Glomerular visceral epithelial cell (primary cell): ENCODE measurements at regions not wholly inside any gene's neighbourhood (a gene's known extent, or its start where the extent isn't known, plus 50 kb on each side); places are given as distances from the start of the nearest gene placed in this dataset.

Experiments used
- DNase-seq: peaks from one replicate; pipeline ENCODE4 v3.0.0-alpha.2; 2016; ENCODE audit errors: extremely low spot score

DNA sequence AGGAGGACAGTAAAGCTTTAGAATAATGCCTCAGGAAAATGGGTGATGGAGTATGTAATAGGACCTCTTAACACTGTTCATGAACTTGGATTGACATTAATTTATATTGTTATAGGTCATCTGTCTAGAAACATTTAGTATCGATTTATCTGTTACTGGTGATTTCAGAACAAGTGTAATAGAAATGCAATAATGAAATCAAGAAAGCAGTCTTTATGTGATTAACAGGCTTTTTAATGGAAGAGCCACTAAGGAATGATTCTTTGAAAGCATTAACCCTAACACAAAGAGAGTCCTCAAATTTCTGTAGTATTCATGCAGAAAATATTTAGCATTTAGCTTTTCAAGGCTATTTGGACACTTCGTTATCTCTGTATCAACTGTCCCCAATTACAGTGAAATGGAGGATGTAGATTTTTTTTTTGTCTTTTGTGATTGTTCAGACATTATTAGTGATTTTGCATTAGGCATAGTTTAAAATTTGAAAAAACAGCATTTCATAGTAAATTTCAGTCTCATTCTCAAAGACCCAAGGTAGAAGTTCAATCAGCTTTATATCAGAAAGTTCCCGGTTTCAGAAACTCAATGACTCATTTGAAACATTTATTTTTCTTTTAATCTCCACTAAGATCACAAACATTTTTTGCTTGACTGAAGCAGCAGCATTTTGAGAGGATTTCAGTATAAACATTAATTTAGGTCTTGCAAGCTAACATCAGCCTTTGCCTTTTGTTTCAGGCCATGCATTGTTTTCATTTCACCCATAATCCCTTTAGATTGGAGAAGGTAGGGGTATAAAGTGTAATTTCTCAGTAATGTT lies 56.3 kb downstream of the AGTR2 start:
- no peak for DNase-seq

DNA sequence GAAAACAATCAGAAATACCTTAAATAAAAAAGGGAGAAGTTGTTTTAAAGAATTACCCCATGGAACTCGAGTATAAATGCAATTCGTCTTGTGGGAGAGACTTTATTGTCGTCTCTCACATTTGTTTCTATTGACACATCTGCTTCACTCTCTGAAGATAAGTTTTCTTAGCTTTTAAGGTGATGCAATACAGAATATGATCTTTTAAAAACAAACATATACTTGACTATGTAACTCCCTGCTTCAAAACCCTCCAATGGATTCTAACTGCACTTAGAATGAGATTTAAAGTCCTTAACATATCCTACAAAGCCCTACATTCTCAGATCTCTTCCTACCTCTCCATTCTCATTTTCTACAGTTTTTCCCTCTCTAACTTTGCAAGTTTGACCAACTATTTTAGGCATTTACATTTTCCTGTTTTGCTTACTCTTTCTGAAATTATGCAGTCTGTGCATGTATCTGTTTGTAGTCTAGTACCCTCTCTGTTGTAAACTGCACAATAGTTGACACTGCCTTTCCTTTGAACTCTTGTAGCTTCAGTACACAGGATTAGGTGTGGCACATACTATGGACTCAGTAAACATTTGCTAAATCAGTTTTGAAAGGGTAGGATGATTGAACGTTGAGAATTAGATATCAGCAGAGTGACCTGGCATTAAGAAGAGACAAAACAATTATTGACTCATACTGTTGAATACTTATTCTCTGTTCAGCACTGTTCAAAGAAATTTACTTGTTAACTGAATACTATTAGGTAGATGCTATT lies 59.8 kb downstream of the AGTR2 start:
- no peak for DNase-seq

DNA sequence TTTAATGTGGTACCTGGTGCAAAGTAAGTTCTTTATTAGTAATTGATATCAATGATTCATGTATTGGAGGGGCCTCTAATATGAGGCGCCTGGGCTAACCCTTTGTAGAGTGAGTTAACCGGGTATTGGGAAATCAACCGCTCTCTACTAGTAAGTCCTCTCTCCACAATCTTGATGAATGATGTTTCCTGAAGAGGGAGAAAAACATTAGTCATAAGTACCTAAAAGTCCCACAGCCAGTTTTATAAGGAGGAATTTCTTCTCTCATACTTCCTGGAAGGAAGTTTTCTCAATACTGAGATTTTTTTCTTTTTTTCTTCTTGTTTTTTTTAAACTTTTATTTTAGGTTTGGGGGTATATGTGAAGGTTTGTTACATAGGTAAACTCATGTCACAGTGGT lies 62.3 kb downstream of the AGTR2 start:
- DNase-seq = peak; percentile 40

DNA sequence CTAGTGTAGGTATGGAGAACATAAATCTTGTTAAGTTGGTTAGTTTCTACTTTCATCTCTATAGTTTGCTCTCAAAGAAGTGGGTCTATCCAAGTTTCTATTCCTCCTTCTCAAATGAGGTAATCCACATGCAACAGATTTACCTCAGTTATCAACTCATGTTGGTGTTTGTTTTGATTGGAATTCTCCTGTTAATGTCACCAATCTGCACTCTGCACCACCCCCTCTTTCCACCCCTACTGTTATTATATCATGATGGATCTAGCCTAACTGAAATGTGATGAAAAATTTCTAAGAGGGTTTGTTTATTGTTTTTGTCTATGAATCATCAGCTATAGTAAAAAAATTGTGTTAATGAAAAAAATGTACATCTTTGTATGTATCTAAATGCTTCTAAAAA lies 66.1 kb downstream of the AGTR2 start:
- no peak for DNase-seq

DNA sequence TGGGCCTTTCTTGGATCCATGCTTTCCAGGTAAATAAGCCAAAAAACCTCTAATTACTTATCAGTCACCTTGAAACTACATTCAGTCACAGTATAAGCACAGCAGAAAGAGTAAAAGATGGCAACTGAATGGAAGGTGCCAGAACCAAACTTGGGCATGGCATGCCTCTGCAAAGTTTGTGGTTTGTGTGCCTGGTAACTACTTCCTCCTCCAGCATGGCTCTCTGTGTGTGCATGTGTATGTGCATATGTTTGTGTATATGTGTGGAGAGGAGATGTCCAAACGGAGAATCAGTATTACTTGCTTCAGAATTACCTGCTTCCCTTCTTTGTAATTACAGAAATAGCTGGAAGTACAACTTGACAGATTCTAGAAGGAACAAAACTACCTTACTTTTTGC lies 67.5 kb downstream of the AGTR2 start:
- DNase-seq = no peak

DNA sequence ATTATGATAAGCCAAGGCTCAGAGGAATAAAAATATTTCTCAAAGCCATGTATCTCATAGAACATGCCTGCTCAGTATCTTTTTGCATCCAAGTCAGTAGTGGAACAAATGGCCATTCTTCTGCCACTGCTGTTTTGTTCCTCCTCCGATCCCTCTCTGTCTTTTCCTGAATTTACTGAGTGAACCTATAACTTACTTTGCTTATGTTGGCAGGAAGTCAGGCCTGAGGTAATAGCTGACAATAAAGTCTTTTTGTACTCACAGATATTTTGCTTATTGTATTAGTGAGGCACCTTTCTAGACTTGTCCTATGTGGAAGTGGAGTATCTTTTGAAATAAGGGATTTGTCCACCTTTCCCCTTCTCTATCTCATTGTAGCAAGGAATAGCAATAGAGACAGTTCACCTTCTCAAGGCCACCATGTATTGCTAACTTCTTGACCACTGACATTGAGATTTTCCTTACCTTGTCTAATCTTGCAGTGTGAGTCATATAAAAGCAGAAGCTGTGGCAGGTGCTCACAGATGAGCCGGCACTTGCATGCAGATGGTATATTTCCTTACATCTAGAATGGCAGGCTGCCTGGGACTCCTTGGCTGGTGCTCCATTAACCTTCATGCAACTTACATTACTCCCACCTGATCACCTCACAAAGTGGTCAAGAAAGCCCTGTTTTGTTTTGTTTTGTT lies 68.2 kb downstream of the AGTR2 start:
- no peak for DNase-seq

DNA sequence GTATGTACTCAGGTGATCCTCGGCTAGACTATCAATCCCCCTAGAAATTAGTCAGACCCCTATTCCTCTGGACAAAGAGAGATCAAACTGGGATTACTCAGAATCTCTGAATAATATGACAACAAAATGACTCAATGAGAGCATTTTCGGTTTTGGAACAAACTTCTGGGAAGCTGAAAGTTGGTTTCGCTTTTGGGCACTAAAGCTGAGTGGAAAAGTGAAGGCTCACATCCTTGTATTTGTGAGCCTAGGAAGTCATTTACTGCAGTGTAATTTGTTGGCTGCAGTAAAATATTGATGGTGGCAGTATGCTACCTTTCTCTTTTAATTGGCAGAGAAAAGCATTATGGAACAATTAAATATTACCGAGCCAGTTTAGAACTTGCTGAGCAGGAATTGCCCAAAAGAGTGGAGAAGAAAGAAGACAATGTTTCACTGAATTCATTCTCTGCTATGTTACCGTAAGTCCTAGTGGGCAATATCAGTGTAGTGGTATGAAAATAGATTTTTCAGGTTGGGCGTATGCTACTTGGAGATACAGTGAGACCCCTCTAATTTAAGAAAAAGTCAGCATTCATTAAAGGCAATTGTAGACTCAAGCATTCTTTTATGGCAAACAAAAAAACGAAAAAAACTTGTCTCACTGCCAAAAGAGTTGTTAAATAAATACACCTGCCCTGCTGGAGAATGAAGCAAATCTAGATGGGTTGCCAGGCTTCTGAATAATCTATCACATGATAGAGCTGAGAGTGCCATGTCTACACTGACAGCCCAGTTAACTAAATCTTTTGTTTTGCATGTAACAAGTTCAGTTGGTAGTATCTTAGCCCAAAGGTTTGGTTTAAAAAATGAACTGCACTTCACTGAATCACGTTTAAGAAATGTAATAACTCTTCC lies 69.6 kb downstream of the AGTR2 start:
- DNase-seq = peak; percentile 5

DNA sequence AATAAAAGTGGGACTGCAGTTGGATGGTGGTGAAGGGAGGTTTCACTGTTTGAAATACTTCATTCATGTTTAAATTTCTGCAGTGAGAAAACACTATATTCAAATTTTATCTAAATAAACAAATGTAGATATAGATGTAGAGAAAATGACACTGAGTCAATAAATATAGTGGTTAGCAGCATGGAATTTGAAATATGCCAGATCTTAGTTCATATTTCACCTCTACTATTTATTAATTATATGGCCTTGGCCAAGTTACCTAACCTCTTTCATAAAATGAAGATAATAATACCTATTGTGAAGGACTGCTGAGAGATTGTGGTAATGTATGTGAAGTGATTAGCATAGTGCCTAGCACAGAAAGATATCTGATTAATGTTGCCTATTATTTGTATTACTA lies 70.5 kb downstream of the AGTR2 start:
- DNase-seq = no peak

DNA sequence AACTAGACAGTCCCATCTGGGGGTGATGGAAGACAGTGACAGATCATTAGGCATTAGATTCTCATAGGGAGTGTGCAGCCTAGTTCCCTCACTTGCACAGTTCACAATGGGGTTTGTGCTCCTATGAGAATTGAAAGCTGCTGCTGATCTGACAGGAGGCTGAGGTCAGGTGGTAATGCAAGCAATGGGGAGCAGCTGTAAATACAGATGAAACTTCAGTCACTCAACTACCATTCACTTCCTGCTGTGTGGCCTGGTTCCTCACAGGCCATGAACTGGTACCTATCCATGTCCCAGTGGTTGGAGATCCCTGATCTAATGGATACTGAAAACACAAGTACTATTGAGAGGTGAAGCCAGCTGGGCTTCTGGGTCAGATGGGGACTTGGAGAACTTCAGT lies 72.5 kb downstream of the AGTR2 start:
- no peak for DNase-seq

DNA sequence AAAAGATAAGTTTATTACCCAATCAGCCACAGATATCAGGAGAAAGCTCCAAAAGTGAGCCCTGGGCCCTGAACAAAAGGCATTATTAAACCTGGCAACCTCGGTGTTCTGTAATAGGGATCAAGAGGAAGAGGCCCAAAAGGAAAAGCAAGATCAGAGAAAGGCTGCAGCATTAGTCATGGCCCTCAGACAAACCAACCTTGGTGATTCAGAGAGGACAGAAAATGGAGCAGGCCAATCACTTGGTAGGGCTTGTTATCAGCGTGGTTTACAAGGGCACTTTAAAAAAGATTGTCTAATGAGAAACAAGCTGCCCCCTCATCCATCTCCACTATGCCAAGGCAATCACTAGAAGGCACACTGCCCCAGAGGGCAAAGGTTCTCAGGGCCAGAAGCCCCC lies 75.7 kb downstream of the AGTR2 start:
- DNase-seq = peak; percentile 9

DNA sequence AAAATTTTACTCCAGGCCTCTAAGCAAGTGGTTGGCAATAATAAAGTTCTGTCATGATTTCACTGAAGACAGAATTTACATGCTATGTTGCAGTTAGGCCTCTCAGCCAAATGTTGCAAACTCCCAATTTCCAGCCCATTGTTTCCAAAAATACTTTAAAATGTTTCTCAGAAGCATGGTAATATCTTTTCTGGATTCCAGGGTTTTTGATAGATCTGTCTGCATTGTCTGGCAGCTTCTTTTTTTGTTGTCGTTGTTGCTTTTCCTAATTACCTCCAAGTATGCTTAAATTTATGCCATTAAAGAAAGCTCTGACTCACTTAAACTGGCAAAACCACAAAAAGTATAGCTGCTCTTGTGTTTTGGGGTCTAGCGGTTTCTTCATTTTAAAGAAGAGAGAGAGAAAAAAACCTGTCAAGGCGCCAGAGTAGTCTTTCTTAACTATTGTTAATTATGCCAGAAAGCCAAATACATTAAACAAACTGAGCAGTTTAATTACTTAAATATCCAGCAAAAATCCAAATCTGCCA lies 97.0 kb downstream of the AGTR2 start:
- no peak for DNase-seq

DNA sequence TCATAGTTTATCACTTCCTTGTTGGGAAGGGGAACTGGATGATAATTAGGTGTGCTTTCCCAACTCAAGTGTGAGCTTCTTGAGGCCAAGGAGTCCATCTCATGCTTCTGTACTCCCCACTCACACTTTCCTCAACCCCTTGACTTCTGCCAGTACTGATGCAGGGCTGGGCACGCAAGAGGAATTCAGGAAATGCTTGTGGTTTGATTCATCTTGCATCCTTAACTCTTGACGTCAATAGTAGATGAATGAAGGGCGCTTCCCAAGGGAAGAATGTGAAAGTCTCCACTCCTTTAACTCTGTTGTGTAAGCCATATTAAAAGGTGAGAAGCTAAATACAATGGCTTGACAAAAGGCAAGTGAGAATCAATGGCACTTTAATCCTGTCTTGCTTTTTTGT lies 101.8 kb downstream of the AGTR2 start:
- peak; percentile 79 for DNase-seq

DNA sequence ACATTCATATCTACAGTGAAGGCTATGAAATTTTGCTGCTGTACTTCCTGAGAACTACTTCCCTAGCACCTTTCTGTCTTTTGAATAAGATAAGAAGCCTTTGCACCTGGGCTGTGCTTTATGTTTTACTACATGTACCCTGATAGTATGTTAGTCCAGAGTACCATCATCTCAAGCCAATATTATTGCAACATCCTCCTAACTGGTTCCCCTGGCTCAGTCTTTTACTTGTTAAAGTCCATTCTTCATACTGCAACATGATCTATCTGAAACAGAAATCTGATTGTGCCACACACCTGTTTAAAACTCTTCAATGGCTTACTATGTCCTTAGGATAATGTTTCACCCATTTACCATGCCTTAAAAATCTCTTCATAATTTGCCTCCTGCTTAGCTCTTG lies 102.3 kb downstream of the AGTR2 start:
- DNase-seq = no peak

DNA sequence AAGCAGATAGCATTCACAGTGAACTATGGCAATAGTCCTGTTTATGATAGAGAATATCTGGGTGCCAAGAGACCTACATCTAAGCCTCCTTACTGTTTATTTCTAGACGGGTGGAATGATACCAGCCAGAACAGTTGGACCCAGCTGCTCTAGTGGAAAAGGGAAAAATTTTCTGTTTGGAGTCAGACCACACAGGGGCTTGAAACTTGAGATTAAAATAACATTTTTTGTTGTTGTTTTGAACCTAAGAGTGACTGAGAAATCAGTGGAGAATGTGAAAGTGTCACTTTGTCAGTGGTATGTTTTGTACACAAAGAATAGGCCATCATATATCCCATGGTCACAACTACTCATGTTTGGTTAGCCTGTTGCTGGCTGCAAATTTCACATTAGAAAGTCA lies 105.7 kb downstream of the AGTR2 start:
- no peak for DNase-seq

DNA sequence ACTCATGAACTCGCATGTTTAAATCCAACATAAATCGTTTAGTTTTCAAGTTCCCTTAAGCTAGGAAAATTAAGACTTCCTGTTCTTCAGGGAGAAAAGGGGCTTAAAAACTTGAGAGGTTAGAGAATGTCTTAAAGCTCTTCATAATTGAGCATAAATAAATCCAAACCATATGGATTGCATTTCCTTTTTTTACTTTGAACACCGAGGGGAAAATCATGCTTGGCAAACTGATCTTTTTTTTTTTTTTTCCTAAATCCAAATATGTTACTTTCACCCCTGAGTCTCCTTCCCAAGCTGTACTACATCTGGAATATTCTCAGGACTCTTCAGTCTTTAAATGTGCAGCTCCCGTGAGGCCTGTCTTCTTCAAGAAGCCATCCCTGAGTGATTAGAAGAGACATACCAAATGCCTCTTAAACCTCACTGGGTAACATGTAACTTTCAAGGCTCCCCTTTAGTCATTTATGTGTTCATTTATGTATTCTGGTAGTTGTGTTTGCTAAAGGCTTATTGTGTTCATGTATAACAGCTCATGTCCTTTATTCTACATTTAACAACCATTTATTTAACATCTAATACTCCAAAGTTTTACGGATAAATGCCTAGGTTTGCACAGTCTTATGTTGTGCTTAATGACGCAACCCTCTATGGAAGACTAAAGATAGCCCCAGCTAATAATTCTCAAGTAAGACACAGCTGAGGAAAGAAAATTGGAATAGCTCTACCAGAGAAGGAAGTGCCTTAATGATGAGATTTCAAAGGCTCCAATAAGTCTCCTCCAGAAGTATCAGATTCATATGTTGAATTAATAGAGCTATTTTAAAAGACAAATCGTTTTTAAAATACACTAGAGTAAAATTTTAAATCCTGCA lies 107.0 kb downstream of the AGTR2 start:
- no peak for DNase-seq

DNA sequence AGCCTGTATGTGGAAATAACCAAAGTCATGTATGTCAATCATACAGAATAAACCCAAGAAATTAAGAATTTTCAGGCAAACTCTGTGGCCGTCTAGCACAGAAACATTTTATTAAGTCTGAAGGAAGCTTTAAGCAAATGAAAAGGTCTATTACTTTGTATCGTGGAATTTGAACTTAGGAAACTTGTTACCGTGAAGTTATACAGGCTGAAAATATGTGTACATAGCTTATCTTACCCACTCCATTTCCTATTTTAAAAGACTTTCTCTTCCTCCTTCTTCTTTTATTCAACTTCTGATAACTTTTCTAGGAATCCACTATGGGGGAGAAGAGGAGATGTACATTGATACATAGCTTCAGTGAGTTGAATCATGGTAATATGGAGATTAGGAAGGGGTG lies 108.3 kb downstream of the AGTR2 start:
- DNase-seq = no peak

DNA sequence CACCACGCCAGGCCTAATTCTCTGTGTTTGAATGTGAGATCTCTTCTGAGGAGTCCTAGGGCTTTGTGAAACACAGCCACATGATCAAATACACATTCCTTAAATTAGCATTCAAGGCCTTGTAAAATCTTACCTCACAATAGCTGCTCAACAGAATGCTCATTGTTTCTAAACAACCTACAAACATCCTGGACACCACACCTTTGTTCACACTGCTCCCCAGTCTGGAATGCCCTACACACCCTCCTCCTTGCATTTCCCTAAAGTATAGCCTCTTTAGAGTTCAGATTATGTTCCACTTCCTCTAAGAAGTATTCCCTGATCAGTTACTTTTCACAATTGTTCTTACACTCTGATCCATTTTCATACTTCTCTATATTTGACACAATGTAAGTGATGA lies 110.6 kb downstream of the AGTR2 start:
- DNase-seq = no peak

DNA sequence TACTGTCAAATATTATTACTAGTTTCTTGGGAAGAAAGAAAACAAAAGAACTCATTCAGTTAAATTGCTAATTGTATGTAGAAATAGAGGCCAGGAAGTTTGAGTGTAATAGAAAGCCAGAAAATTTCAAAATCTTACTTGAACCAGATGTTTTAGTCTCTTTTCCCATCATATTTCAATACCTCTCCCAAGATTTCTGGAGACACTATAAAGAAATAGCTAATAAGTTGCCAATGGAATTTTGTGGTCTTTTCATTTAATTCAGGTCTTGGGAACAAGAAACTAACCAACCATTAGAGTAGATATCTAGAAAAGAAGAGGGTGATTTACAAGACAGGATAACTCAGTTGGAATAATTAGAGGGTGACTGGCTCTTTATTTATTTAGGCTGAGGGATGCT lies 112.2 kb downstream of the AGTR2 start:
- no peak for DNase-seq

DNA sequence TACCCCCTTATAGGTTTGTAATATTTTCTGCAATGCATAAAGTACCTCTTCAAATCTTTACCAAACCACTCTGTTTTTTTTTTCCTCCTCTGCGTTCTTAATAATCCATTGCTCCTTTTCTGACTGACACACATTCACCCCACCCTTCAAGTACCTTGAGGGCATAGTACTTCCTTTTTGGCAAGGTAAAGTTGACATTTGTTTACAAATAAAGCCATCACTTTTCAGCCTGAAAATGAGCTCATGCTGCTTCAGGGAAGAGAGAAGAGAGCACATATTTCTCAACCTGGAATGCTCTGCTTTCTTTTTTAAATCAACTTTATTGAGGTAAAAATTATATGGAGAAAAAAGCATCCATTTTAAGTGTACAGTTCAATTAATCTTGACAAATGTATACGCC lies 113.9 kb downstream of the AGTR2 start:
- no peak for DNase-seq

DNA sequence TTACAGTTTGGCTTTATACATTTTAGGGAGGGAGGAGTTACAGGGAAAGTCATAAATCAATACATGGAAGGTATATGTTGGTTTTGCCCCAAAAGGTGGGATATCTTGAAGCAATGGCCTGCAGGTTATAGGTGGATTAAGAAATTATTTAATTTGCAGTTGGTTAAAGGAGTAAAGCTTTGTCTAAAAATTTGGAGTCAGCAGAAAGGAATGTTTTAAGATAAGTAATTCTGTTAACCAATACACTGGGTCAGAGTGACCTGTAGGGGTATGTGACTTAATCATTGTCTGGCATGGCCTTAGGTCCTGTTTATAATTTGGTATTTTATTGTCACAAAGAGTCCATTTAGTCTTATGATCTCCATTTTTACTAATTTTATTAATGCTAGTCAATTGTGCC lies 115.0 kb downstream of the AGTR2 start:
- no peak for DNase-seq

DNA sequence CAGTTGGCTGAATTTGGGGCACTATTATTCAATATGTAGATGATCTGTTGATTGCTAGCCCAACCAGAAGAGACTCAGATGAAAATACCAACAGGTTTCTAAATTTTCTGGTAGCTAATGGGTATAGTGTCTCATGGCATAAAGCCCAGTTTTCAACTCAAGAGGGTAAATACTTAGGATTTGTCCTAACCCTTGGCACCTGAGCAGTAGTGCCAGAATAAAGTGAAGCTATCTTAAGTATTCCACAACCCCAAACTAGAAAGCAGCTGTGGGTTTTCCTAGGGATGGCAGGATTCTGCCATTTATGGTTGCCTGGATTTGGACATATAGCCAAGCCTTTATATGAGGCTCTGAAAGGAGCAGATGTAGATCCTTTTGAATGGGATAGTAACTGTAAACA lies 119.0 kb downstream of the AGTR2 start:
- DNase-seq = no peak
